ENCODE measurements at regions not wholly inside any gene's neighbourhood (a gene's known extent, or its start where the extent isn't known, plus 50 kb on each side); places are given as distances from the start of the nearest gene placed in this dataset.

DNA sequence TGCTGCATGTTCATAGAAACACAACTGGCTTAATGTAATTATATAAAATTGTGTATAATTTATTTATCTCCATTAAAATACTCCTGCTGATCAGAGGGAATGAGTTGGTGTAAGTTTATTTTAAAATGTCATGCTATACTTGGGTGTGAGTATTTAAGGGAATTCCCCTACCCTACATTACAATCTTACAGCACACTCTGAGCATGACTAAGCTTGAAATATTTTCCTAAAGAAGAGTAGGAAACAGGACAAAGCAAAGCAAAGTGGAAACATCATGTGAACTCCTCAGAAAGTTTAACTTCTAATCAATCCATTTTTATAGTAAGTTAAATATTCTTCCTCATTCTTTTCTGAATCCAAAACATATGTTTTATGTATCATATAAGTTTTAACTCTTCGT, 1271.3 kb downstream of the EFNA5 start:
- Histone ChIP-seq H3K79me2 (ENCODE audit: control insufficient read depth, insufficient read depth, low read length) (no peaks in the 10 kb centered on the region), H3K4me1 (ENCODE audit: control insufficient read depth, extremely low read depth, insufficient read depth, low read length) (peaks cover 16% of the 10 kb centered on the region), H3K9ac (replicated peaks; ENCODE audit: extremely low read depth, insufficient read depth, low read length) (no peak overlapping the region), H3K4me3 (replicated peaks in 1 of 3; ENCODE audit: insufficient read depth in 1 of 3, low read depth in 1 of 3, low read length in 3 of 3) (no peak overlapping the region), H3K27me3 (ENCODE audit: control insufficient read depth in 2 of 2, insufficient read depth in 2 of 2, low read length in 2 of 2) (no peaks in the 10 kb centered on the region), H4K20me1 (replicated peaks; ENCODE audit: control insufficient read depth, extremely low read depth, insufficient read depth, low read length) (no peaks in the 10 kb centered on the region), H3K9me1 (replicated peaks; ENCODE audit: control insufficient read depth, extremely low read depth, insufficient read depth, low read length) (no peaks in the 10 kb centered on the region), H3K36me3 (ENCODE audit: control insufficient read depth in 2 of 2, extremely low read depth in 1 of 2, insufficient read depth in 2 of 2, low read length in 2 of 2) (no peaks in the 10 kb centered on the region), H3K27ac (ENCODE audit: insufficient read depth, low read depth, low read length) (peak overlapping the region; percentile 12), H3K4me2 (ENCODE audit: insufficient read depth, low read length) (peak overlapping the region; percentile 26), H2AFZ (ENCODE audit: low read depth, low read length) (no peak overlapping the region), H3K9me3 (replicated peaks; ENCODE audit: control insufficient read depth, insufficient read depth, low read length) (no peaks in the 10 kb centered on the region)
- FAIRE-seq, result no peak
- POLR2A ChIA-PET, result no interaction called here
- peak; percentile 36 for TF ChIP-seq FOS (IDR thresholded peaks at IDR 0.05; ENCODE audit: borderline replicate concordance, insufficient read depth, low read length)
- TF ChIP-seq GATA2 (IDR thresholded peaks at IDR 0.05; ENCODE audit: insufficient read depth, insufficient read length, low read depth, low read length), result no peak
- intact Hi-C loops (cut with micrococcal nuclease) (loop anchor here (5.0 kb wide), 1 partner anchor 227 kb away; no protein-coding TSS in a partner anchor), dilution Hi-C loops (cut with MboI; ENCODE audit: extremely low pct_ligation_motif_present, low sequenced_read_pairs) (no loop called here)
- CTCF ChIA-PET, result interaction anchor here (1.0 kb wide), 1 partner anchor 130 kb away, joined by 5 read pairs; no protein-coding TSS in a partner anchor
- BruUV-seq (replicated peaks), result no TSS peak
- DNase-seq (ENCODE audit: low read depth, low spot score), result peak; percentile 63

DNA sequence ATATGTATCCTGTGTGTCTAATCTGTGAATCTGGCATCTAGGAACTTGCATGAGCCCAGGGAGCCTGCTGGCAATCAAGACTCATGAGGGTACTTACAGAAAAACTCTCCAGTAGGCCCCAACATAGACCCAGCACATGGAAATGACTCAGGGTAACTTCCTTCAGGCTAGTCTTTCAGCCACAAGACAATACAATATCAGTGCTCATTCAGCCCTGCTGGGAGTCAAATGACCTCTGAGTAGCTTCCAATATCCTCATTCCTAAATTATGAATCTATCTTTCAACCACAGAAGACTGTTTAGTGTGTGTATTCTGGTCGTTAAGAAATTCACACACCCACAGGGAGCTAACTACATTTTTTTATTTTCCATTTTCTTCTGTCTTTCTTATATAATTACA, 1273.0 kb downstream of the EFNA5 start:
- Histone ChIP-seq H2AFZ (ENCODE audit: low read depth, low read length) (peak overlapping the region; percentile 35), H3K4me3 (replicated peaks in 1 of 3; ENCODE audit: insufficient read depth in 1 of 3, low read depth in 1 of 3, low read length in 3 of 3) (no peak overlapping the region), H3K27ac (ENCODE audit: insufficient read depth, low read depth, low read length) (peak overlapping the region; percentile 70), H3K36me3 (ENCODE audit: control insufficient read depth in 2 of 2, extremely low read depth in 1 of 2, insufficient read depth in 2 of 2, low read length in 2 of 2) (no peaks in the 10 kb centered on the region), H3K79me2 (ENCODE audit: control insufficient read depth, insufficient read depth, low read length) (no peaks in the 10 kb centered on the region), H3K9me1 (replicated peaks; ENCODE audit: control insufficient read depth, extremely low read depth, insufficient read depth, low read length) (no peaks in the 10 kb centered on the region), H4K20me1 (replicated peaks; ENCODE audit: control insufficient read depth, extremely low read depth, insufficient read depth, low read length) (no peaks in the 10 kb centered on the region), H3K4me2 (ENCODE audit: insufficient read depth, low read length) (peak overlapping the region; percentile 63), H3K4me1 (ENCODE audit: control insufficient read depth, extremely low read depth, insufficient read depth, low read length) (peaks cover 16% of the 10 kb centered on the region), H3K9me3 (replicated peaks; ENCODE audit: control insufficient read depth, insufficient read depth, low read length) (no peaks in the 10 kb centered on the region), H3K9ac (replicated peaks; ENCODE audit: extremely low read depth, insufficient read depth, low read length) (no peak overlapping the region), H3K27me3 (ENCODE audit: control insufficient read depth in 2 of 2, insufficient read depth in 2 of 2, low read length in 2 of 2) (no peaks in the 10 kb centered on the region)
- dilution Hi-C loops (cut with MboI; ENCODE audit: extremely low pct_ligation_motif_present, low sequenced_read_pairs) (no loop called here), intact Hi-C loops (cut with micrococcal nuclease) (loop anchor here (2.0 to 5.0 kb wide), 2 partner anchors 225 to 1275 kb away; no protein-coding TSS in a partner anchor)
- ChIA-PET CTCF (interaction anchor here (0.9 kb wide), 1 partner anchor 37 kb away, joined by 3 read pairs; no protein-coding TSS in a partner anchor), POLR2A (no interaction called here)
- peak; percentile 85 for TF ChIP-seq GATA2 (IDR thresholded peaks at IDR 0.05; ENCODE audit: insufficient read depth, insufficient read length, low read depth, low read length)
- peak; percentile 39 for TF ChIP-seq MAX (IDR thresholded peaks at IDR 0.05; ENCODE audit: insufficient read depth, insufficient read length)
- TF ChIP-seq MYC (IDR thresholded peaks at IDR 0.05; ENCODE audit: low read depth, low read length), result no peak
- TF ChIP-seq FOS (IDR thresholded peaks at IDR 0.05; ENCODE audit: borderline replicate concordance, insufficient read depth, low read length), result peak; percentile 96
- no peak for TF ChIP-seq EZH2 (IDR thresholded peaks at IDR 0.05; ENCODE audit: borderline replicate concordance, low read depth, low read length, severe bottlenecking)
- peak; percentile 75 for TF ChIP-seq POLR2AphosphoS5 (IDR thresholded peaks at IDR 0.05; ENCODE audit: insufficient read depth, low read depth, low read length)
- TF ChIP-seq JUN (IDR thresholded peaks at IDR 0.05; ENCODE audit: borderline replicate concordance, insufficient read depth, insufficient read length, low read depth), result peak; percentile 79
- no peak for TF ChIP-seq POLR2A (IDR thresholded peaks at IDR 0.05; ENCODE audit: low read depth, low read length)
- FAIRE-seq (peak; percentile 90), DNase-seq (ENCODE audit: low read depth, low spot score) (peak; percentile 92)
- BruUV-seq (replicated peaks), result no TSS peak

All from endothelial cell of umbilical vein (primary cell).